OCI-M2 (cell line): ENCODE measurements at regions not wholly inside any gene's neighbourhood (a gene's known extent, or its start where the extent isn't known, plus 50 kb on each side); places are given as distances from the start of the nearest gene placed in this dataset.

Experiments used
- DNase-seq: peaks from one replicate; lab custom pipeline; 2025; ENCODE audit not compliant: unreplicated experiment; lab: John Stamatoyannopoulos, UW

DNA sequence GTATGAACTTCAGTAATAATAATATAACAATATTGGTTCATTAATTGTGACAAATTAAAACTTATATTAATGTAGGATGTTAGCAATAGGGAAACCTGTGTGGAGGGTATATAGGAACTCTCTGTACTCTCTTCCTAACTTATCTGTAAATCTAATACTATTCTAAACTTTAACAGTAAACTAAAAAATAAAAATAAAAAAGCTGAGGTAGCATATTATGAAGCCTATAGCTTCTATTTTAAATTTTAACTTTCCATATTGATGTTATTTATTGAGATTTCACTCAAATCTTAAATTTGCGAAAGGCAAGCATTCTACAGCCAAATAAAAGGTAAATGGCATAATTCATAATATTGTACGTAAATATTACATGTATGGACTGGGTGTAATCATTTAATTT, 326.4 kb downstream of the MEI4 start:
- no peak for DNase-seq

DNA sequence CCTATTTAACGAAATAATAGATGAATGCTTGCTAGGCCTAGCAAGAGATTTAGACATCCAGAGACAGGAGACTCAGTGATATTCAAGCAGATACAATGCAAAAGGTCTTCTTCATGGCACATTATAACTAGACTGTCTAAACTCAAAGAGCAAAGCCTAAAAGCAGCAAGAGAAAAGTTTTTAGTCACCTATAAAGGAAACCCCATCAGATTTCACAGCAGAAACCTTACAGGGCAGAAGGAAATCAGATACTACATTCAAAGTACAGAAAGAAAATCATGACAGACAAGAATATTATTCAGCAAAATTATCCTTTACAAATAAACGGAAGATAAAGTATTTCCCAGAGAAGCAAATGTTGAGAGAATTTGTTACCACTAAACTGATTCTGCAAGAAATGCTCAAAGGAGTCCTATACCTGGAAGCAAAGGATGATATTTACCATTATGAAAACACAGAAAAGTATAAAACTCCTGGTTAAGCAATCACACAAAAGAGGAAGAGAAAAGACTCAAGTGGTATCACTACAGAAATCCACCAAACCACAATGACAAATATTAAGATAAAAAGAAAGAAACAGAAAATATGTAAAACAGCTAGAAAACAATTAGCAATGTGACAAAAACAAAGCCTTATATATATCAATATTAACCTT, 333.7 kb downstream of the MEI4 start:
- DNase-seq: no peak

DNA sequence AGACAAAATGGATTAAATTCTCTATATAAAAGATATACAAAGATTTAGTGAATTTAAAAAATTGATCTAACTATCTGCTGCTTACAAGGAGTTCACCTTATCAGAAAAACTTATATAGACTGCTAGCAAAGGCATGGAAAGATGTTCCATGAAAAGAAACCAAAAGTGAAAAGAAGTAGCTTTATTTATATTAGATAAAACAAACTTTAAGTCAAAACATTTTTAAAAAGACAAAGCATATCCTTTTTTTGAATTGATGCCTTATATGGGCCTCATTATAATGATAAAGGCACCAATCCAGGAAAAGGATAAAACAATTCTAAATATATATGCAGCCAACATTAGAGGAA, 334.2 kb downstream of the MEI4 start:
- no peak for DNase-seq

DNA sequence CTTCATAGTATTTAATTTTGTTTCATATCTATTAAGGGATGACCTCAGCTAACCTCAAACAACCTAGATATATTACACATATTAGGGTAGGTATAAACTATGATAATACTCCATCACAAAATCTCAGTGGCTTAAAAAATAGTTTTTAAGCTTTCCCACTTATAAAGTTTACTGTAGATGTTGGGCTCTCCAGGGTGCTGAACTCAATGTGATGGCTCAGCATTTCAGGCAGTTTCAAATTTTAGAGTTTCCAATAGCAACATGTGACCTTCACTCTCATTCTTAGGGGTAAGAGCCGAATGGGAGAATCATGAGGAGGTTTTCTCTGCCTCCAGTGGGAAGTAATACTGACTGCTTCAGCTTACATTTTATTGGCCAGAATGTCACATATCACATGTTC, 357.3 kb downstream of the MEI4 start:
- DNase-seq: no peak

DNA sequence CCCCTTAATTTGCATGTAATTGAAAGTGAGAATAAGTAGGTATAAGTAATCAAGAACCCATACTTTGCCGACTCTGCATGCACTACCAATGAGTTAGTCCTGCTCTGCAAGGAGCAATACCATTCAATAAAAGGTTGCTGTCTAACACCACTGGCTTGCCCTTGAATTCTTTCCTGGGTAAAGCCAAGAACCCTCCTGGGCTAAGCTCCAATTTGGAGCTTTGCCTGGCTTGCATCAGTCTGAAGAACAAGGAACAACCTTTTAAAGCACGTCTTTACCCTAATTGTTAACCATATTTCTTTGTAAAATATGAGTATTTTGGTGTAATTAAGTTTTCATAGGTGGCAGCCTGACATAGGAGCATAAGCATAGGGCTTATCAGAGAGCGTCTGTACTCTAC, 367.7 kb downstream of the MEI4 start:
- DNase-seq: no peak

DNA sequence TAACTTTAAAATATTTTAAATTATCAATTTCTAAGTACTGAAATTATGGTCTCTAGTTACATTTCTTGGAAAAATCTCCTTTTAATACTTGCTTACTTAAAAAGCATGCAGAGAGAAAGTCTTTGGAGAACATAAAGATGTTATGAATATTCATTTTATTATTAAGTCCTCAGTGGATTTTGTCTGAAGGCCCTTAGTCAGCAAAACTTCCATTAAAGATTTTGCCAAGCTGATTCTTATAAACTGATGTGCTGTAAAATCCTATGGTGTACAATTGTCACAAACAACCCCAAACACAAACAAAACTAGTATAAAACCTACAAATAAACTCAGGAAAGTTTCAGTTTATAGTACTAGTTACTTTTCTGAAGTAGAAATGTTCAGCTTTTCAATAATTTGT, 372.7 kb downstream of the MEI4 start:
- no peak for DNase-seq

DNA sequence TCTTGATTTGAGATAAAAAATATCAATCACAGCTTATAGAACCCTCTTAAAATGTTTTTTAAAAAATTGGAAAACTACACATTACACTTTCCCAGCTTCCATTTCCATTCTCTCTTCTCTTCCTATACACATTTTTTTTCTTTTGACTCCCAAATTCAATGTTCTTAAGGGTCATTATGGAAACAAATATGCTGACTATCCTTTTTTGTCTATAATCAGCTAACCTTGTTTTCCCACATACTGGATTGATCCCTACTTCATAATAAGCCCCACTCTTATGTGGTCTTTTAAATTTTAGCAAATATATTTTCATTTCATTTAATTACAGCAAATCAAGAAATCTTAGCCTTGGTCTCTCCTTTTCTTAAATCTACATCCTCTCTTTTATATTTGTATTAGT, 378.4 kb downstream of the MEI4 start:
- no peak for DNase-seq

DNA sequence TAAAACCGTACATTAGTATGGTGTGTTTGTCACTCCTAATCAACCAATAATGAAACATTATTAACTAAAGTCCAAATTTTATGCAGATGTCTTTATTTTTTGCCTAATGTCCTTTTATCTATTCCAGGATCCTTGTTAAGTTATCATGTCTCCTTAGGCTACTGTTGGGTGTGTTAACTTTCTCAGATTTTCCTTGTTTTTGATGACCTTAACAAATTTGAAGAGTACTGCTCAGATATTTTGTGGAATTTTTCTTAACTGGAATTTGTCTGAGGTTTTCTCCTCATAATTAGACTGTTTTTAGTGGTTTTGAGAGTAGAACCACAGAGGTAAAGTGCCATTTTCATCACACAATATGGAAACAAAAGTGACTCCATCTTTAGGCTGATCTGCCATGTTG, 406.3 kb downstream of the MEI4 start:
- no peak for DNase-seq

DNA sequence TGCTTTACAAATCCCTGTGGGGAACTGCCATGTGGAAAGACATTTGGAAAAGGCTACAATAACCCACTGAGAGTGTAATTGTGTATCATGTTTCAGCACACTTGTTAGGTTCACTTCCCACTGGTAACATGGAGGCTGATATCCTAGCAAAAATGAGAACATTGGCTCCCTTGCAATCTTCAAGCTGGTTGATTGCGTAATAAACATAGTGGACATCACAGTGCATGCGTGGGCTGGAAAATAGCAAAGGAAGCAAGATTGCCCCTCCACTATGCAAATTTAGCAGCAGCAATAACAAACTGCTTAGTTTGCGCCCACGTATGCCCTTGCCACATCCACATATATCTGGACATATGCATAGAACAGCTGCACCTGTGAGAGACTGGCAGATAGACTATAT, 410.2 kb downstream of the MEI4 start:
- no peak for DNase-seq

DNA sequence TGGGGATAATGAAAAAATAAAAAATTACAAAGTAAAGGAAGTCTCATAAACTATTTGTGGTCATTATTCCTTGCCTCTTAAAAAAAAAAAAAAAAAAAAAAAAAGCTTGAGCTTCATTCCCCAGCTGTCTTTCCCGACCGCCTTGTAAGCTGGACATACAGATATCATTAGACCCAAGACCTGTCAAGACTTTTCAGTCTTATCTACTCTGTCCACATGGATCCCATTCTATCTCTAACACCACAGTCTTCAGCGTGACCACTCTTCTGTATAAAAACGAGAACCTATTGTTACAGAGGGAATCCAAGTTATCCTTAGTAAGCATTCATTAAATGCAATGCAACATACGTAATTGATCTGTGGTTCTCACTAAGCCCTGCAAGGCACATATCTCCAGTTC, 423.5 kb downstream of the MEI4 start:
- peak; percentile 88 for DNase-seq

DNA sequence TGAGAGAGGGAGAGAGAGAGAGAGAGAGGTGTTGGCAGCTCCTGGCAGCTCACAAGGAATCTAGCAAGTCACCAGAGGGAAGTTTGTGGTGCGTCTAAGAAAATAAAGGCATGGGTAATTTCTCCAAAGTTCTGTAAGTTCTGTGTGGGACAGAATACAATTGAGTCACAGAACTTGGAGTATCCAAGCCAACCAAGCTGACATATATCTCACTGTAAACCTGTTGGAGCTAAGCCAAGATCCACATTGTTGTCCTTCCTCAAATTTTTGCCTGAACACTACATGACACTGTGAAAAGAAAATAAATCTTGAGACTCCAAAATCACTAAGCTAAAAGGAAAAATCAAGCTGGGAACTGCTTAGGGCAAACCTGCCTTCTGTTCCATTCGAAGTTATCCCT, 436.7 kb downstream of the MEI4 start:
- DNase-seq: no peak

DNA sequence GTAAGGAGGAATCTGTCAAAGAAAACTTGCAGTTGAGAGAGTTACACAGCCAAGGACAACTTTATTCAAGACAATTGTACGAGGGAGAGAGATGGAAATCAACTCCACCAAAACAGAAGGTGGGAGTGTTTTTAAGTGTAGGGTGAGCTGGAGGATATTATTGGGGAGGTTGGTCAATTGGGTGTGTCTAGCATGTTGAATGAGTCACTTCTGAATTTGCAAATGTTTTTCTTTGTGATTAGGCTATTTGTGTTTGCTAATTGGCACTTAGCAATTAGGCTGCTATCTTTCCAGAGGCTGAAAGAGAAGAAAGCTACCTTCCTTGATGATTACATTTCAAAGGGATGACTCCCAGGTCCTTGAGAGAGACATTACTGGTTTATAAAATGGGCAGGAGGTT, 441.1 kb downstream of the MEI4 start:
- no peak for DNase-seq

DNA sequence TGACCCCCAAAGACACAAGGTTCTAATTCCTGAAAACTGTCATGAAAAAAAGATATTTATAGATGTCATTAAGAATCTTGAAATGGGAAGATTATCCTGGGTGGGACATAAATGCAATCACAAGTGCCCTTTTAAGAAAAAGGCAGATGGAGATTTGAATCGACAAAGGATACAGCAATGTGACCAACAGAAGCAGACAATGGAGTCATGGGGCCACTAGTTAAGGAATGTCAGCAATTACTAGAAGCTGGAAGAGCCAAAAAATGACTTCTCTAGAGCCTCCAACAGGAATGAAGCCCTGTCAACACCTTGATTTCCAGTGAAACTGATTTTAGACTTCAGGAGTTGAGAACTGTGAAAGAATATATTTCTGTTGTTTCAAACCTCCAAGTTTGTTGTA, 448.5 kb downstream of the MEI4 start:
- no peak for DNase-seq

DNA sequence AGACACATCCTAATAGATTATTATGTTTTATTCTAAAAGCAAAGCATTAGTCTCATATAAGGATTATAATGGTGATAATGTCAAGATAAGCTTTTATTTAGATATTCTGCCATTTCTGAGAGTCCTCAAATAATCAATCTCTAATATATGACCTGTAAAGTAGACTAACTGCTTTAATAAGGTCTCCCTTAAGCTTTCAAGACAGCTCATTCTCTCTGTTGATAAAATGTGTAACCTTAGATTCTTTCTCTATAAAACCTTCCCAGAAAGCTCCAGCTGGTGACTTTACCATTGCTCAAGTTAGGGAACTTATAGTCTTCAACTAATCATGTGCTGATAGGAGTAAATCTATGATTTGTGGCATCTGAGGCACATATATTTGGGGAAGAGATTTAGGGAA, 457.8 kb downstream of the MEI4 start:
- DNase-seq: no peak

DNA sequence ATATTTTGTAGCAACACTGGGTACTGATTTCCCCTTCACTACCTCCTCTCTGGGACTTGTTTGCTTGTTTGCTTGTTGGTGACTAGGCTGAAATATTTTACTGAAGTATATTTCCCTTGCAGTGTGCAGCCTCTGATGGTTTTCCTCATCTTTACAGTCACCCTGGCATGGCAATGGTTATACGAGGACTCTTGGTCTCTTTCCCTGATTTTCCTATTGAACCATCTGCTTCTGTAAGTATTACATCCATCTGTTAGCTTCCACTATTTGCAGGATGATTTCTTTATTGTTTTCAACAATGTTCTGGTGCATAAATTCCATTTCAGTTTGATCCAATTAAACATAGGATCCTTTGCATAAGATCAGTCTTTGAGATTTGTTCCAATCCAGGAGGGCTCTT, 465.1 kb downstream of the MEI4 start:
- no peak for DNase-seq

DNA sequence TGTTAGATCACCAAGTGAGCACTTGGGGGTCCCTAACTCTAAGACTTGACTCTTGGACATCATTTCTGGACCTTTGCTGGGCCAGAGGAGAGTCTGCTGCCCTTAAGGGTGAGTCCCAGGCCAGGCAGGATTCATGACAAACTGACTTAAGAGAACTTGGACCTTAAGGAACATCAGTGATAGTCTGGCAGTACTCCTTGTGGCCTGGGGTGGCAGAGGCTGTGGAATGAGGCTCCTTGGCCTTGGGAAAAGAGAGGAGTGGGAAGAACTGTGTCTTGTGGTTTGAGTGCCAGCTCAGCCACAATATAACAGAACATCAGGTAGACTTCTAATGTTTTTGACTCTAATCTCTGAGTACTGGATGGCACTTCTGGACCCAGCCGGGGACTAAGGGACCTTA, 478.7 kb downstream of the MEI4 start:
- no peak for DNase-seq

DNA sequence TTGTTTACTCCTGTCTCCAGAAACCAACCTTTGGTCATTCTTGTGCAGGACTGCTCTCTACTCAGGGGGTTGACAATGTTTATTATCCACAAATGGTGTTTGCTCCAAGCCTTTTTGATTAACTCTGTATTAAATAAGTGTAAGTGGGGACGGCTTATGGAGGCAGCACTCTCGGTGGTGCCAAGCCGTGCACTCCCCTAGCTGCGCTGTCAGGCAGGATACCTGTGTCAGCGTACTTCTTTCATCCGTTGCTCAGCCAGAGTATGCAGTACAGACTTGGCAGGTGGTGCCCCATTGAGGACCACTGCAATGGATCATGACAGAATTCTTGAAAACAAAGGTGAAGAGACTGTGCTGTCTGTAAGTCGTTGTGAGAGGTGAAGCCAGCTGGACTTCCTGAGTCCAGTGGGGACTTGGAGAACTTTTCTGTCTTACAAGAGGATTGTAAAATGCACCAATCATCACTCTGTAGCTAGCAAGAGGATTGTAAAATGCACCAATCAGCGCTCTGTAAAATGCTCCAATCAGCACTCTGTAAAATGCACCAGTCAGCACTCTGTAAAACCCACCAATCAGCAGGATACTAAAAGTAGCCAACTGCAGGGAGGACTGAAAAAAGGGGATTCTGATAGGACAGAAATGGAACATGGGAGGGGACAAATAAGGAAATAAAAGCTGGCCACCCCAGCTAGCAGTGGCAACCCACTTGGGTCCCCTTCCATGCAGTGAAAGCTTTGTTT, 480.0 kb downstream of the MEI4 start:
- DNase-seq: no peak

DNA sequence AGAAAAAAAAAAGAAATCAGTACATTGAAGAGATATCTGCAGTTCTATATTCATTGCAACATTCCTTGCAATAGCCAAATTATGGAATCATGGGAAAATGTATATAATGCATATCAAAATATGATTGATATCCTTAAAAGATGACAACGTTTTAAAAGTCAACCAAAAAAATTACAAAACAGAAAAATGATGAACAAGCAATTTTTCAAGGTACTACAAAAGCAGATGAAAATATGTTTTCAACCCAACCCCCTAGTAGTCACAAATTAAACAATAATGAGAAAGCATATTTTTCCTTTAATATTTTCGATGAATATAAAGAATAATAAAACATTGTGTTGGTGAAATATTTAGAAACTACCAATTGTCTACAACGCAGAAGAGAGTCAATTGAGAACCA, 497.6 kb downstream of the MEI4 start:
- DNase-seq: no peak

DNA sequence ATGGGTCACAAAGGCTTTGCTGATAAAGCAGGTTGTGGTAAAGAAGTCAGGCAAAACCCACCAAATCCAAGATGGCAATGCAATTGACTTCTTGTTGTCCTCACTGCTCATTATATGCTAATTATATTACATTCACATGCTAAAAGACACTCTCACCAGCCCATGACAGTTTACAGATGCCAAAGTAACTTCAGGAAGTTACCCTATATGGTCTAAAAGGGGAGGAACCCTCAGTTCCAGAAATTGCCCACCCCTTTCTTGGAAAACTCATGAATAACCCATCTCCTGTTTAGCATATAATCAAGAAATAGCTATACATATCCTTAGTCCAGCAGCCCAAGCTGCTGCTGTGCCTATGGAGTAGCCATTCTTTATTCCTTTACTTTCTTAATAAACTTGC, 501.1 kb downstream of the MEI4 start:
- DNase-seq: no peak

DNA sequence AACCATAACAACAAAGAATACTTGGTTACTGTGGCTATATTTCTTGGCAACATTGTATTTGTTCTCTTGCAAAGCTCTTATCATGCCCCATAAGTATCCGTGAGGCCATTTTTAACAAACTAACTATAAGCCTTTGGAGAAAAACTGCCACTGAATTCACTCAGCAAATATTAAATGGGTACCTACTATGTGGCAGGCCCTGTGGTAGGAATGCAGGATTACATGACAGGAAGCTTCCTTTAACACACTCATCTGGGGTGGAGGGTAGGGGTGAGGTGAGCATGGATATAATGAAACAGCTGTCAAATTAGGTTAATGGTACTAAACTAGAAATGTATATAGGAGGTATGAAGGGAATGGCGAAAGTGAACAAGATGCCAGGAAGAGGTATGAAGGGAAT, 504.8 kb downstream of the MEI4 start:
- DNase-seq: no peak

DNA sequence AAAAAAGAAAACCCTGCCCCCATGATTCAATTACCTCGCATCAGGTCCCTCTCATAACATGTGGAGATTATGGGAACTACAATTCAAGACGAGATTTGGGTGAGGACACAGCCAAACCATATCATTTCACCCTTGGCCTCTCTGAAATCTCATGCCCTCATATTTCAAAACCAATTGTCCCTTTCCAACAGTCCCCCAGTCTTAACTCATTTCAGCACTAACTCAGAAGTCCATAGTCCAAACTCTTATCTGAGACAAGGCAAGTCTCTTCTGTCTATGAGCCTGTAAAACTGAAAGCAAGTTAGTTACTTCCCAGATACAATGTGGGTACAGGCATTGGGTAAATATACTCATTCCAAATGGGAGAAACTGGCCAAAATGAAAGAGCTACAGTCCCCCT, 536.1 kb downstream of the MEI4 start:
- DNase-seq: no peak

DNA sequence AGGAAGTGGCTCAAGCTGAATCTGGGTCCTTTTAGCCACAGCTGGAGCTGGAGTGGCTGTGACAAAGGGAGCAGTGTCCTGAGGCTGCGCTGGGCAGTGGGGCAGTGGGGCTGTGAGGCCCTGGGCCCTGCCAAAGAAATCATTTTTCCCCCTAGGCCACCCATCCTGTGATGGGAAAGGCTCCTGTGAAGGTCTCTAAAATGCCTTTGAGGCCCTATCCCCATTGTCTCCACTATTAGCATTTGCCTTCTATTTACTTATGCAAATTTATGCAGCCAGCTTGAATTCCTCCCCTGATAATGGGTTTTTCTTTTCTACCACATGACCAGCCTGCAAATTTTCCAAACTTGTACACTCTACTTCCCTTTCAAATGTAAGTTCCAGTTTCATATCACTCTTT, 539.2 kb downstream of the MEI4 start:
- no peak for DNase-seq

DNA sequence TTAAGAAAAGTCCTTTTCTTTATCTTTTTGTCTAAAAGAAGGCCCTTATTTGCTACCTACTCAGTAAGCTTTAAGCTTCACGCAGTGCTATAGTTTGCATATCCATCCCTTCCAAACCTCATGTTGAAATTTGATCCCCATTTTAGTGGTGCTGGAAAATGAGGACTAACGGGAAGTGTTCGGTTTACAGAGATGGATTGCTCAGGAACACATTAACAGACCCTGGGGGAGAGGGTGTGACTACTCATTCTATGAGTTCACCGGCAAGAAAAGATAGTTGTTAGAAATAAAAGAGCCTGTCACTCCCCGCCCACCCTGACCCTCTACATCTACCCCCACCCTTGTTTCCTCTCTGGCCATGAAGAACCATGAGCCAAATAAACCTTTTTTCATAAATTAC, 546.2 kb downstream of the MEI4 start:
- DNase-seq: no peak
